ENCODE measurements at regions not wholly inside any gene's neighbourhood (a gene's known extent, or its start where the extent isn't known, plus 50 kb on each side); places are given as distances from the start of the nearest gene placed in this dataset.

DNA sequence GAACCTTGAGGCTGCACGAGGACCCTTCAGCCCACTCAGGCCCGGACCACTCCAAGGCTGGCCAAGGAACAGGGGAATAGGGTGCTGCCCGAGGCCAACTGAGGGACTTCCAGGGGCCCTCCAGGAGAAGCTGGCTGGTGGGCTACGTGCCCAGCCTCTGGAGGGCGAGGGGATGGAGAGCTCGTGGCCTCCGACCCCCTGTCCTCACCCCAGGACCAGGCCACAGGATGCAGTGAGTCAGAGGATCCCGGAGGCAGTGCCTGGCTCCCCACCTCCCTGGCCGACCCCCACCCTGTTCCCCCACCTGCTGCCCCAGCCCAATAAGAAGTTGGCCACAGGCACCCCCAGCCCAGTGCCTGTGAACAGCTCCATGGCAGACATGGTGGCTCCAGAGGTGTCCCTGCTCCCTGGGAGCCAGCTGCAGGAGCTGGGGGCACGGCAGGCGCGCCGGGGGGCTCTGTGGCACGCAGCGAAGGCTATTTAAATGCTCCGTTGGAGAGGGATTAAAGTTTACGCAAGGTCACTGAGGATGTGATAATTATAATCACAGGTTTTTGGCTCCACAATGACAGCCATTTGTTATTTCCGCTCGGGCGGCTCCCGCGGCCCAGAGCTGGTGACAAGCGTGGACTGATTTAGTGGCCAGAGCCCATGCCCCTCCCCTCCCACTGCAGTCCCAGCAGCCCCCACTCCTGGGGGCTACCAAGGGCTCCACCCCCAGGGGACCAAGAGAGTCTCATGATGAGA is 95.7 kb upstream of the NKX1-1 start:
- DNase-seq (ENCODE audit: insufficient read length, low spot score) (no peak), FAIRE-seq (no peak)
- TF ChIP-seq, protein P1, sequence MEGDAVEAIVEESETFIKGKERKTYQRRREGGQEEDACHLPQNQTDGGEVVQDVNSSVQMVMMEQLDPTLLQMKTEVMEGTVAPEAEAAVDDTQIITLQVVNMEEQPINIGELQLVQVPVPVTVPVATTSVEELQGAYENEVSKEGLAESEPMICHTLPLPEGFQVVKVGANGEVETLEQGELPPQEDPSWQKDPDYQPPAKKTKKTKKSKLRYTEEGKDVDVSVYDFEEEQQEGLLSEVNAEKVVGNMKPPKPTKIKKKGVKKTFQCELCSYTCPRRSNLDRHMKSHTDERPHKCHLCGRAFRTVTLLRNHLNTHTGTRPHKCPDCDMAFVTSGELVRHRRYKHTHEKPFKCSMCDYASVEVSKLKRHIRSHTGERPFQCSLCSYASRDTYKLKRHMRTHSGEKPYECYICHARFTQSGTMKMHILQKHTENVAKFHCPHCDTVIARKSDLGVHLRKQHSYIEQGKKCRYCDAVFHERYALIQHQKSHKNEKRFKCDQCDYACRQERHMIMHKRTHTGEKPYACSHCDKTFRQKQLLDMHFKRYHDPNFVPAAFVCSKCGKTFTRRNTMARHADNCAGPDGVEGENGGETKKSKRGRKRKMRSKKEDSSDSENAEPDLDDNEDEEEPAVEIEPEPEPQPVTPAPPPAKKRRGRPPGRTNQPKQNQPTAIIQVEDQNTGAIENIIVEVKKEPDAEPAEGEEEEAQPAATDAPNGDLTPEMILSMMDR (IDR thresholded peaks at IDR 0.05; ENCODE audit: insufficient read depth, missing control alignments) = no peak

DNA sequence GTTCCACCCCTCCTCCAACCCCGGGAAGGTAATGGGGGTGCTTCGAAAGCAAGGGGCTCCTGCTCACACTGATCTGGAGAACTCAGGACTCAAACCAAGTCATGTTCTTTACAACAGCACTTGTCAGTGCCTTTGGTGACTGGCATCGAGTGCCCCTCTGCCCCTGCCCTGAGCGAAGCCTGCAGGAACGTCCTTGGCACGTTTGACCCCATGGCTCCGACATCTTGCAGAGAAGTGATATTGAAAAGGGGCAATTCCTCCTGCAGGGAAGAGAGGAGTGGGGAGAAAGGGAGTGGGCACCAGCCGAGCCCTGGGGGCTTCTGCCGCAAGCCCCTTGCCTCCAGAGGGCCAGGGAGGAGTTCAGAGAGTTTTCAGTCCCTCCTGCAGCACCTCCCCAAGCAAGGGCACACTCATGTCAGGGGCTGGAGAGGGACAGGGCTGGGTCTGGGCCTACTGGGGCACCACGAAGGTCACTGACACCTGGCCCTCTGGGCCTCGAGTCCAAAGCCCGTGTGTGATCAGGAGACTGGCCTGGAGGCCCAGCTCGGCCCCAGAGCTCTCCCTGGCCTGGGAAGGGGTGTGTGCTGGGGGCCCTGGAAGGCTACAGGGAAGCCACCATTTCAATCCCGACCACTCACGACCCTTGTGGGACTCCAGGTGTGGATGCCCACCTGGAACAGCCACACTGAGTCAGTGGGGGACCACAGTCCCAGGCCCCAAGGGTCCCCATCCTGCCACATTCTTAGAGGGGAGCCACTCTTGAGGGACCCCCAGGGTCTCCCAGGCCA is 94.9 kb upstream of the NKX1-1 start:
- no peak for DNase-seq (ENCODE audit: insufficient read length, low spot score)
- FAIRE-seq = no peak
- TF ChIP-seq, protein P1 (IDR thresholded peaks at IDR 0.05; ENCODE audit: insufficient read depth, missing control alignments) = no peak

GRCh38 chr4:1500231-1500965 is 94.2 kb upstream of the NKX1-1 start:
- DNase-seq (ENCODE audit: insufficient read length, low spot score) = no peak
- FAIRE-seq = no peak
- TF ChIP-seq, protein P1 (IDR thresholded peaks at IDR 0.05; ENCODE audit: insufficient read depth, missing control alignments) = no peak

DNA sequence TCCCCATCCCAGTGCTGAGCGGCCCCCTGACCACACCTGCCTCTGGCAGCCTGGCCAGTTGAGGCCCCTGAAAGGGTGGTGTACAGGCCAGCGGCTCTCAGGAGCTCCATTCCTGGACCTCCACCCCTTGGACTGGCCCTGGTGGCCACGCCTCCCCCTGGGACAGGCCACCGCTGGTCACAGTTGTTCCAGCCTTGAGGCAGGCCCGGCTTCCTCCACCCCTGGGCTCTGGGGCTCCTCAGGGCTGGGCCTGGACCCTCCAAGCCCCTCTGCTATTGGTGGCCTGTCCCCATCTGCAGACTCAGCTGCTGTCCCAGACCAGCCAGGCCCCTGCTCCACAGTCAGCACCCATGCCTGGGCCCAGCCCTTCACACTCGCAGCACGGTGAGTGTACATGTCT is 93.2 kb upstream of the NKX1-1 start:
- no peak for FAIRE-seq
- TF ChIP-seq, protein P1 (IDR thresholded peaks at IDR 0.05; ENCODE audit: insufficient read depth, missing control alignments) = no peak
- DNase-seq (ENCODE audit: insufficient read length, low spot score) = no peak

- TF ChIP-seq, protein P1 (IDR thresholded peaks at IDR 0.05; ENCODE audit: insufficient read depth, missing control alignments) = no peak
- DNase-seq (ENCODE audit: insufficient read length, low spot score) (no peak), FAIRE-seq (no peak)
These were observed 91.1 kb upstream of the NKX1-1 start for GRCh38 chr4:1497189-1497801.

GRCh38 chr4:1496116-1496642 is 89.9 kb upstream of the NKX1-1 start:
- TF ChIP-seq, protein P1 (IDR thresholded peaks at IDR 0.05; ENCODE audit: insufficient read depth, missing control alignments) = no peak
- FAIRE-seq = no peak
- DNase-seq (ENCODE audit: insufficient read length, low spot score) = no peak

Measured in D721Med (cell line).